HEK293 (cell line): ENCODE measurements at regions not wholly inside any gene's neighbourhood (a gene's known extent, or its start where the extent isn't known, plus 50 kb on each side); places are given as distances from the start of the nearest gene placed in this dataset.

Source experiments
- EGR2 ChIP-seq: fragments of 450-650 bp; formaldehyde crosslinking; IDR thresholded peaks from 2 replicates; pipeline ENCODE4 v1.5.1; 2016; ENCODE audit warnings: low read depth, missing biosample characterization, missing genetic modification characterization
- HIC1 ChIP-seq: fragments of 450-650 bp; formaldehyde crosslinking; IDR thresholded peaks from 2 replicates; pipeline ENCODE4 v1.5.1; 2016; ENCODE audit warnings: missing biosample characterization, missing genetic modification characterization
- KLF1 ChIP-seq: fragments of 450-650 bp; formaldehyde crosslinking; IDR thresholded peaks from 2 replicates; pipeline ENCODE4 v1.5.1; 2016; ENCODE audit warnings: missing biosample characterization, missing genetic modification characterization
- KLF17 ChIP-seq: fragments of 450-650 bp; formaldehyde crosslinking; IDR thresholded peaks from 2 replicates; pipeline ENCODE4 v1.5.1; 2016; ENCODE audit warnings: missing biosample characterization, missing genetic modification characterization
- KLF8 ChIP-seq: fragments of 450-650 bp; formaldehyde crosslinking; IDR thresholded peaks from 2 replicates; pipeline ENCODE4 v1.5.1; 2016; ENCODE audit warnings: missing biosample characterization, missing genetic modification characterization
- PRDM4 ChIP-seq: fragments of 450-650 bp; formaldehyde crosslinking; IDR thresholded peaks from 2 replicates; pipeline ENCODE4 v1.5.1; 2017; ENCODE audit warnings: missing biosample characterization, missing genetic modification characterization
- PRDM6 ChIP-seq: fragments of 450-650 bp; formaldehyde crosslinking; IDR thresholded peaks from 2 replicates; pipeline ENCODE4 v1.5.1; 2017; ENCODE audit warnings: missing biosample characterization, missing genetic modification characterization
- REPIN1 ChIP-seq: fragments of 450-650 bp; formaldehyde crosslinking; IDR thresholded peaks from 2 replicates; pipeline ENCODE4 v1.5.1; 2017; ENCODE audit warnings: missing biosample characterization, missing genetic modification characterization, low read depth
- ZBTB44 ChIP-seq: fragments of 450-650 bp; IDR thresholded peaks from 2 replicates; pipeline ENCODE4 v1.5.1; 2018; ENCODE audit warnings: missing biosample characterization, mild to moderate bottlenecking, missing genetic modification characterization
- ZFP69B ChIP-seq: fragments of 450-650 bp; formaldehyde crosslinking; IDR thresholded peaks from 2 replicates; pipeline ENCODE4 v1.5.1; 2016; ENCODE audit warnings: missing biosample characterization, missing genetic modification characterization
- ZNF157 ChIP-seq: fragments of 450-650 bp; formaldehyde crosslinking; IDR thresholded peaks from 2 replicates; pipeline ENCODE4 v1.5.1; 2016; ENCODE audit warnings: missing biosample characterization, missing genetic modification characterization
- ZNF184 ChIP-seq: fragments of 450-650 bp; IDR thresholded peaks from 2 replicates; pipeline ENCODE4 v1.5.1; 2018; ENCODE audit warnings: missing biosample characterization, mild to moderate bottlenecking, missing genetic modification characterization
- ZNF2 ChIP-seq: fragments of 450-650 bp; formaldehyde crosslinking; IDR thresholded peaks from 2 replicates; pipeline ENCODE4 v1.5.1; 2016; ENCODE audit warnings: missing biosample characterization, missing genetic modification characterization
- ZNF24 ChIP-seq: fragments of 450-650 bp; formaldehyde crosslinking; IDR thresholded peaks from 2 replicates; pipeline ENCODE4 v1.5.1; 2016; ENCODE audit warnings: missing biosample characterization, missing genetic modification characterization
- ZNF280D ChIP-seq: fragments of 450-650 bp; formaldehyde crosslinking; IDR thresholded peaks from 2 replicates; pipeline ENCODE4 v1.5.1; 2016; ENCODE audit warnings: missing biosample characterization, missing genetic modification characterization
- ZNF449 ChIP-seq: fragments of 450-650 bp; formaldehyde crosslinking; IDR thresholded peaks from 2 replicates; pipeline ENCODE4 v1.5.1; 2017; ENCODE audit warnings: missing biosample characterization, mild to moderate bottlenecking, missing genetic modification characterization, moderate library complexity
- ZNF48 ChIP-seq: fragments of 450-650 bp; formaldehyde crosslinking; IDR thresholded peaks from 2 replicates; pipeline ENCODE4 v1.5.1; 2016; ENCODE audit warnings: missing biosample characterization, missing genetic modification characterization
- ZNF558 ChIP-seq: fragments of 450-650 bp; formaldehyde crosslinking; IDR thresholded peaks from 2 replicates; pipeline ENCODE4 v1.5.1; 2016; ENCODE audit warnings: missing biosample characterization, missing genetic modification characterization
- ZNF580 ChIP-seq: fragments of 450-650 bp; formaldehyde crosslinking; IDR thresholded peaks from 2 replicates; pipeline ENCODE4 v1.5.1; 2016; ENCODE audit warnings: missing biosample characterization, missing genetic modification characterization
- ZNF704 ChIP-seq: fragments of 450-650 bp; formaldehyde crosslinking; IDR thresholded peaks from 2 replicates; pipeline ENCODE4 v1.5.1; 2016; ENCODE audit warnings: missing biosample characterization, missing genetic modification characterization
- ZNF776 ChIP-seq: fragments of 450-650 bp; formaldehyde crosslinking; IDR thresholded peaks from 2 replicates; pipeline ENCODE4 v1.5.0; 2017; ENCODE audit warnings: missing biosample characterization, missing genetic modification characterization, borderline replicate concordance
- ZNF791 ChIP-seq: fragments of 450-650 bp; formaldehyde crosslinking; IDR thresholded peaks from 2 replicates; pipeline ENCODE4 v1.5.1; 2016; ENCODE audit warnings: missing biosample characterization, missing genetic modification characterization
- ZSCAN18 ChIP-seq: fragments of 450-650 bp; formaldehyde crosslinking; IDR thresholded peaks from 2 replicates; pipeline ENCODE4 v1.5.1; 2016; ENCODE audit warnings: missing biosample characterization, missing genetic modification characterization

GRCh38 chr7:114021135-114021534, 102.3 kb upstream of the PPP1R3A start (continued):
- TF ChIP-seq ZNF791 (tag by site-specific recombination) (no peak), ZNF776 (tag by site-specific recombination) (no peak), ZNF449 (no peak), ZNF558 (tag by site-specific recombination) (no peak), ZNF580 (tag by site-specific recombination) (peak; percentile 85), EGR2 (tag by site-specific recombination) (no peak), ZNF2 (tag by site-specific recombination) (0 out of 2 replicates have a peak, but pooled peaks have one; percentile 7), ZNF184 (0 out of 2 replicates have a peak, but pooled peaks have one; percentile 20), ZFP69B (tag by site-specific recombination) (no peak), ZNF24 (tag by site-specific recombination) (no peak), ZNF157 (tag by site-specific recombination) (no peak), ZSCAN18 (tag by site-specific recombination) (no peak), ZNF48 (tag by site-specific recombination) (no peak), KLF8 (tag by site-specific recombination) (no peak), REPIN1 (tag by site-specific recombination) (no peak), PRDM6 (peak; percentile 92), ZNF280D (tag by site-specific recombination) (no peak), ZNF704 (tag by site-specific recombination) (no peak), ZBTB44 (tag by site-specific recombination) (0 out of 2 replicates have a peak, but pooled peaks have one; percentile 15), PRDM4 (tag by site-specific recombination) (peak; percentile 62; the same call in 1 of the 2 replicates), KLF17 (tag by site-specific recombination) (0 out of 2 replicates have a peak, but pooled peaks have one; percentile 44), HIC1 (tag by site-specific recombination) (peak; percentile 48; the same call in 1 of the 2 replicates), KLF1 (tag by site-specific recombination) (no peak)
